Stomach (tissue), 4 donors: ENCODE measurements at regions not wholly inside any gene's neighbourhood (a gene's known extent, or its start where the extent isn't known, plus 50 kb on each side); places are given as distances from the start of the nearest gene placed in this dataset.

Experiments used
- POLR2AphosphoS5 ChIP-seq, 3 donors: sonication (generic); formaldehyde crosslinking; IDR thresholded peaks; one replicate each; pipeline ENCODE4 v1.6.1; 2016; ENCODE audit warnings: antibody characterized with exemption in 3 of 3
- TF ChIP-seq, protein P1 (sequence below), 7 experiments: fragments of 450-650 bp in 4 of 7; fragments of 200-600 bp in 3 of 7; sonication (generic) in 3 of 7; IDR thresholded peaks; one replicate each; pipeline ENCODE4 v1.5.1; 2016 to 2019; ENCODE audit warnings: antibody characterized with exemption in 7 of 7, control low read depth in 2 of 7, mild to moderate bottlenecking in 1 of 7

DNA sequence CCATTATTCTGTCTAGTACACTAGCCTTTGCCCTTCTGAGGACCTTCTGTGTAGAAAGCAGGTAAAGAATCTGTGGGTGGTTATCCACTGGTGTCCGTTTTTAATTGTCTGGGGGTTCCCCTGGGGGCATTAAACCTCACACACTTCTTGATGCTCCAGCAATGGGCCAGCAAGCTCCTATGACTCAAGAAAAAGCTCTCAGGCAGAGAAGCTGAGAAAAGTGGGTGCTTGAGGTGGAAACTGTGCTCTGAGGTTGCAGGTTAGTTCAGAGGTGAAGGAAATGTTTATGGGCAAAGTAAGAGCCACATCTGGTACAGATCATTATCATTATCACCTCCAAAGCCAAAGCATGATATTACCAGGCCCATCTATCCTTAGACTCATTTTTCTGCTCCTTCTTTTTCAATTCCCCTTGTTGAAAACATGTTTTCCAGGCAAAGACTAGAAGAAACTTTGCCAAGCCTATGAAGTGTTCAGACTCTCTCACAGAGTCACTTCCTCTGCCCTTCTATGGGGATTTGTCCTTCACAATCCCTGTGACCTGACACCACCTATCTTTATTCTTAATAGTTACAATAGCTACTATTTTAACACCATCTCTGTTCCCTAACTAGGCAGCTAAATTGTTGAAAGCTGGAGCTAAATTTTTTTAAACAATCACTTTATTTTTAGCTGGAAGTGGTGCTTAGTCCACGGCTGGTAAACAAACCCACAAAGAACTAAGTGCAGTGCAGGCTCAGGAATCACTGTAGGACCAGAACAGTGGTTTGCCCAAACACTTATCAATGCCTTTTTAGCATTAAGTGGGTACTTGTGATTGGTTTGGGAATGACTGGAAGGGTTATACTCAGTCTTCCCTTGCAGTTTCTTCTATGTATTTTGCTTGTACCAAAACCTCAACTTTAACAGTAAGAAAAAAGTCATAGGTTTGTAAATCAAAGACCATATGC is 512.8 kb upstream of the POU3F3 start:
- TF ChIP-seq, protein P1, sequence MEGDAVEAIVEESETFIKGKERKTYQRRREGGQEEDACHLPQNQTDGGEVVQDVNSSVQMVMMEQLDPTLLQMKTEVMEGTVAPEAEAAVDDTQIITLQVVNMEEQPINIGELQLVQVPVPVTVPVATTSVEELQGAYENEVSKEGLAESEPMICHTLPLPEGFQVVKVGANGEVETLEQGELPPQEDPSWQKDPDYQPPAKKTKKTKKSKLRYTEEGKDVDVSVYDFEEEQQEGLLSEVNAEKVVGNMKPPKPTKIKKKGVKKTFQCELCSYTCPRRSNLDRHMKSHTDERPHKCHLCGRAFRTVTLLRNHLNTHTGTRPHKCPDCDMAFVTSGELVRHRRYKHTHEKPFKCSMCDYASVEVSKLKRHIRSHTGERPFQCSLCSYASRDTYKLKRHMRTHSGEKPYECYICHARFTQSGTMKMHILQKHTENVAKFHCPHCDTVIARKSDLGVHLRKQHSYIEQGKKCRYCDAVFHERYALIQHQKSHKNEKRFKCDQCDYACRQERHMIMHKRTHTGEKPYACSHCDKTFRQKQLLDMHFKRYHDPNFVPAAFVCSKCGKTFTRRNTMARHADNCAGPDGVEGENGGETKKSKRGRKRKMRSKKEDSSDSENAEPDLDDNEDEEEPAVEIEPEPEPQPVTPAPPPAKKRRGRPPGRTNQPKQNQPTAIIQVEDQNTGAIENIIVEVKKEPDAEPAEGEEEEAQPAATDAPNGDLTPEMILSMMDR (IDR thresholded peaks at IDR 0.05) = no peak
- no peak for TF ChIP-seq POLR2AphosphoS5 (IDR thresholded peaks at IDR 0.05)
